Head of caudate nucleus (tissue), 42 donors: ENCODE measurements at regions not wholly inside any gene's neighbourhood (a gene's known extent, or its start where the extent isn't known, plus 50 kb on each side); places are given as distances from the start of the nearest gene placed in this dataset.
"Not testable (repeated sequence)": the region's sequence is repeated elsewhere in the genome, so short reads cannot be mapped to it uniquely, and the experiment has no call there.

Source experiments
- DNase-seq, 42 donors: peaks; one replicate each; pipeline versions ENCODE4 v3.0.0 to v3.0.0-alpha.2; 2020 to 2021; ENCODE audit warnings: mixed read lengths in 7 of 42
- intact Hi-C: fragments of 100-400 bp; cut with DNase I; formaldehyde crosslinking; loops from one replicate; pipeline ENCODE4 v1.15.0; 2022

DNA sequence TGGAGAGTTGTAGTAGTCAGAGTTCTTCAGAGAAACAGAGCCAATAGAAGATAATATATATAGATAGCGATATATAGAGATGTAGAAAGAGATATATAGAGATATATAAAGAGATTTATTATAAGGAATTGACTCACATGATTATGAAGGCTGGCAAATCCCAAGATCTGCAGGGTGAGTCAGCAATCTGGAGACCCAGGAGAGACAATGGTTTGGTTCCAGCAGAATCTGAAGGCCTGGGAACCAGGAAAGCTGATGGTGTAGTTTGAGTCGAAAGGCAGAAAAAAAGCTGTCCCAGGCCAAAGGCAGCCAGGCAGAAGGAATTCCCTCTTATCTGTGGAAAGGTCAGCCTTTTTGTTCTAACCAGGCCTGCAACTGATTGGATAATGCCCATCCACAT is 194.1 kb downstream of the NUFIP1 start:
- intact Hi-C loops = no loop called here
- no peak for DNase-seq

DNA sequence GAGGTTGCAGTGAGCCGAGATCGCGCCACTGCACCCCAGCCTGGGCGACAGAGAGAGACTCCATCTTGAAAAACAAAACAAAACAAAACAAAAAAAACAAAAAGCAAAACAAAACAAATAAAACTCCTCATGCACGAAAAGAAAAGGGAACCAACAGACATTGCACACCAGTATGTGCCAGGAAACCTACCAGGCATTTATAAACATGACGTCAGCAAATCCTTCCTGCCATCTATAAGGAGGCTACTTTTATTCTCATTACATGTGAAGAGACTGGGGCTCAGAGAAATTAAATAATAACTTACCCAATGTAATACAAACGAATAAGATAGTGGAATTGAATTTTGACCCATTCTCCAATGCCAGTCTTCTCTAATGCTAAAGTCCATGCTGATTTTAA is 197.2 kb downstream of the NUFIP1 start:
- DNase-seq = no peak
- intact Hi-C loops = no loop called here

DNA sequence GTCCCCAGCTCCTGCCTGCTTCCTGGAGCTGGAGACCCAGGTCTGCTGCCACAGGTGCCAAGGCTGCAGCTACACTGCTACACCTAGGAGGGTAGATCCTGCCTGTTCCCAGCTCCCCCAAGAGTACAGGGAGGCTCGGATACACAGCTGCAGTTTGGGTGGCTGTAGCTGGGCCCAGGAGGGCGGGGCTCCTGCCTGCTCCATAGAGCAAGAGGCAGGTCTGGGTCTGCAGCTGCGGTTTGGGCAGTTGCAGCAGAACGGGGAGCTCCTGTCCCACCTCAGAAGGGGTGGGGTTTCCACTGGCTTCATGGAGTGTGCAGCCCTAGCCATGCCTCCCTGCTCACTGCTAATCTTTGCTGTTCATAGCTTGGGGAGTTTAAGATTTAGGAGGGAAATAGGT is 199.0 kb downstream of the NUFIP1 start:
- intact Hi-C loops = no loop called here
- DNase-seq = no peak

DNA sequence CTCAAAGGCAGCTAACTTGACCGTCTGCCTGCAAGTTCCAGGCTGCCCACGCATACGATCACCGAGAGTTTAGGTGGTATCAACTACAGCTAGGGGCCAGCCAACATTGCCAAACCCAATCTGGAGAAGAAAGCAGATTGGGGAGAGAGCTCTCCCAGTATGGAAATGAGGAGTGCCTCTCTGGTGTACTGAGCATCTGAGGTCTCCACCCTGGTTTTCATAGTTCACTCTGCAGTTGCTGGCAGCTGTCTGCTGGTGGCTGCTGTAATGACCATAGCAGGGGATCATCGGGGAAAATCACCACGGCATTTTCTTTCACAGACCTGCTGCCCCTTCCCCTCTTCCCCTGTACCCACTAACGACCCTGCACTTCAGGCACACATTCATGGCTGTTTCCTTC is 201.7 kb downstream of the NUFIP1 start:
- intact Hi-C loops = no loop called here
- DNase-seq = no peak

DNA sequence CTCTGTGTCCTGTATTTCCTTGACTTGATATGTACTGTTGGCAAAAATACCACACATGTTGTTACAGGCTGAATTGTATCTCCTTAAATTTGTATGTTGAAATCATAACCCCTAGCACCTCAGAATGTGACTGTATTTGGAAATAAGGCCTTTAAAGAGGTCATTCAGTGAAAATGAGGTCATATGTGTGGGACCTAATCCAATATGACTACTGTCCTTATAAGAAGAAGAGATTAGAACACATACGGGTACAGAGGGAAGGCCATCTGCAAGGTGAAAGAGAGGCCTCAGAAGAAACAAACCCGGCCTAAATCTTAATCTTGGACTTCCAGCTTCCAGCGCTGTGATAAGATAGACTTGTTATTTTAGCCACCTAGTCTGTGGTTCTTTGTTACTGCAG is 202.5 kb downstream of the NUFIP1 start:
- intact Hi-C loops = no loop called here
- DNase-seq = no peak

DNA sequence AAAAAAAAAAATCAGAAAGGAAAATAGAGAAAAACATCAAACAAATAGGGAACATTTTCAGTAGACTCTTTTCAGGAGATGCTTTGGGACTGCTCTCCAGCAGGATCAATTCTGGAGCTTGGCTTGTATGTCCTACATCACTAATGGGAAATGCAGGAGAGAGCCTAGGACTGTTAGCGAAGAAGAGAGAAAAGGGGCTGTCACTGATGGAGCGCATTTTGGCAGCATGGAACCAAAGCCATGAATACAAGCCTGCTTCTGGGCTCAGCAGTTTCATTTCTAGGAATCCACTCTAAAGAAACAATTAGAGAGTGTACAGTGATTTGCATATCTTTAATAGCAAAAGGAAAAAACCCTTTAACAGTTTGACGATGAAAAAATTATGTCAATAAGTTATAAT is 203.9 kb downstream of the NUFIP1 start:
- peak in 13 of 42 donors; percentile 7 to 57 (median 16) for DNase-seq
- intact Hi-C loops = no loop called here

DNA sequence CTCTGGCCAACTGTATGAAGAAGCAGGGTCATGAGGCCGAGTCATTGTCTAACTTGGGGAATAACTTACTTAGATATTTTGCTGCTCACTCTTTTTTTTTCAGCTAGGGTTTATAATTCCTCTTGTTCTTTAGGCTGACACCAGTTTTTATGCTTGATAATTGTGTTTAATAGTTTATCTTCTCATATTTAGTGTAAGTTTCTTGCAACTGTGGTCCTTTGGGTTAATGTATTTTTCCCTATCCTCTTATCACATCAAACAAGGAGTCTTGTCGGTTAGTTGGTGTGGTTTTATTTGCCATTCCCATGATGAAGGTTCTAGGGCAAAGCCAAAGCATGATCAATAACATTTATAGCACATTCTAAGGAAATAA is 204.6 kb downstream of the NUFIP1 start:
- no peak for DNase-seq
- intact Hi-C loops = no loop called here

DNA sequence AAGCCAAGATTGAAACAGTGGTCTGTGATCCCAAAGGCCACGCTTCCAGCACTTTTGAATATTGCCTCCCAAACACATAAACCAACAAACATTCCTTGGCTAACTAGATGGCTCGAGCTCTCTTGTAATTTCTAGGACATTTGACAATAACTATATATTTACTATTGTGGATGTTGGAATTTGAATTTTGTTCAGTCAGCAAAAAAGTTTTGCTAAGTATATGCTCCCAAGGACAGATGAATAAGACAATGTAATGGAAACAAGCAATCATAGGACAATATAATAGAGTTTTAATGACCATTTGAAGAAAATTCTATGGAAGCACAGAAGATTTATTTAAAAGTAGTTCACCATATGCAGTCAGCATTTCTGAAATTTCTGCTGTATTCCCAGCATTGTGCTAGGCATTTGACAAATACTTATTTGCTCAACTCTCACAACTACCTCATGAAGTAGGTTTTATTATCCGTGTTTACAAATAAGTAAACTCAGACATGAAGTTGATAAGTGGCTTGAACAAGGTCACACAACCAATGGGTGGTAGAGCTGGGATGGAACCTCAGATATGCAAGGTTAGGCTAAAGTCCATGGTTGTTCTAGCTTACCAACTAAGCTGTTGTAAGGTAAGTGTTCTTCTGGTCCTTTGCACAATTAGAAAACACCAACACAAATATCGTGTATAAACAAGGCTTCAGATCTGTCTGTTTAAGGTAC is 205.1 kb downstream of the NUFIP1 start:
- intact Hi-C loops = no loop called here
- no peak for DNase-seq

DNA sequence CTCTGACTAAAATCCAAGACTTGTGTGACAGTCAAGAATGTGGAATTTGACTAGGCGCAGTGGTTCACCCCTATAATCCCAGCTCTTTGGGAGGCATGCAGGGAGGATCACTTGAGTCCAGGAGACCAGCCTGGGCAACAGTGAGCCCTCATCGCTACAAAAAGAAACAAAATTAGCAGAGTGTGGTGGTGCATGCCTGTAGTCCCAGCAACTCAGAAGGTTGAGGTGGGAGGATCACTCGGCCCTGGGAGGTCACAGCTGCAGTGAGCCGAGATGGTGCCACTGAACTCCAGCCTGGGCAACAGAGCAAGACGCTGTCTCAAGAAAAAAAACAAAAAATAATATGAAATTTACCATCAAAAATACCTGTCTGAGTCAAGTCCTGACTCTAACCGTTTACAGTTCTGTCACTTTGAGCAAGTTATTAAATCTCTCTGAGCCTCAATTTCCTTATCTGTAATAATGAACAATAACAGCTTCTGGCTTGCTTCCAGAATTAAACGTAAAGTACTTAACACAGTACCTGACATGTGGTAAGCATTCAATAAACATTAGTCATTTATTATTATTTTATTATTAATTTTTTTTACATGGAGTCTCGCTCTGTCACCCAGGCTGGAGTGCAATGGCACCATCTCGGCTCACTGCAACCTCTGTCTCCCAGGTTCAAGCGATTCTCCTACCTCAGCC is 204.6 kb upstream of the TSC22D1 start:
- DNase-seq = no peak
- intact Hi-C loops = no loop called here

DNA sequence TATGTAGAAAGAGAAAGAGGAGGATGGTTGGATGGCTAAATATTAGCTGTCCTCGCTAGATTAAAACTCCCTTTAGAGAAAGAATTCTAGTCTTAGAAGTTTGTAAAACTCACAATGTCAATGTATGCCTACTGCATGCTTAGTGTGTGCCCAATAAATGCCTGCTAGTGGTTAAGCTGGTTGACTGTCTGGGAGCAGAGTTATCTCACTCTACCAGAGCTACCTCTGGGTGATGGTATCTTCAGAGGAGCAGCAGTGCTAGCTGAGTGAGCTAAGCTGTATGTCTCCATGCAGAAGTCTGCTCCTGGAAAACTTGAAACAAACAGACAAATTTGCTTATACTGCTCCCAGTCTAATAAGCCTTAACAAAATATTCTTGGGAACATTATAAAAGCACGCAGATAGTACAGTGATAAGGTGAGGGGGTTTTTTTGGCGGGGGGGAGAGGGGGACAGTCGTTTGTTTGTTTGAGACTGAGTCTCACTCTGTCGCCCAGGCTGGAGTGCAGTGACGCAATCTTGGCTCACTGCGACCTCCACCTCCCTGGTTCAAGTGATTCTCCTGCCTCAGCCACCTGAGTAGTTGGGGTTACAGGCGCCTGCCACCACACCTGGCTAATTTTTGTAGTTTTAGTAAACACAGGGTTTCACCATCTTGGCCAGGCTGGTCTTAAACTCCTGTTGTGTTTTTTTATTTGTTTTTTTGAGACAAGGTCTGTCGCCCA is 202.8 kb upstream of the TSC22D1 start:
- intact Hi-C loops = no loop called here

DNA sequence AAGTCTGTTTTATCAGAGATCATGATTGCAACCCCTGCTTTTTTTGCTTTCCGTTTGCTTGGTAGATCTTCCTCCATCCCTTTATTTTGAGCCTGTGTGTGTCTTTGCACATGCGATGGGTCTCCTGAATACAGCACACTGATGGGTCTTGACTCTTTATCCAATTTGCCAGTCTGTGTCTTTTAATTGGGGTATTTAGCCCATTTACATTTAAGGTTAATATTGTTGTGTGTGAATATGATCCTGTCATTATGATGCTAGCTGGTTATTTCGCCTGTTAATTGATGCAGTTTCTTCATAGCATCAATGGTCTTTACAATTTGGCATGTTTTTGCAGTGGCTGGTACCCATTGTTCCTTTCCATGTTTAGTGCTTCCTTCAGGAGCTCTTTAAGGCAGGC is 199.2 kb upstream of the TSC22D1 start:
- DNase-seq = not testable (repeated sequence)

More for the DNA sequence above, 202.8 kb upstream of the TSC22D1 start:
- DNase-seq = no peak

DNA sequence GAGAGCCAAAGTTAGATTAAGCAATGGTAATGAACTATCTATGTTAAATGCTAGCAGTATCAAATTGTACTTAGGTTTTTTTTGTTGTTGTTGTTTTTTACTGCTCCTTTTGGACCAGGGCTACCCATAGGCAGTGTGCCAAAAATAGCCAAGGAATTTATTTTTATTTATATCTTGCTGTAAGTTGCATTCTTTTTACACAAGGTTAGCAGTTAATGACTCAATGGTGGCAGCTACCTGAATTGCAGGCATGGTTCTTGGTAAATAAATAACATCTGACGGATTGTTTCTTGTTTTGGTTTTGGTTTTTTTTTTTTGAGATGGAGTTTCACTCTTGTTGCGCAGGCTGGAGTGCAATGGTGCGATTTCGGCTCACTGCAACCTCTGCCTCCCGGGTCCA is 194.8 kb upstream of the TSC22D1 start:
- intact Hi-C loops = no loop called here
- DNase-seq = no peak

More for the DNA sequence above, 199.2 kb upstream of the TSC22D1 start:
- intact Hi-C loops = not testable (repeated sequence)

DNA sequence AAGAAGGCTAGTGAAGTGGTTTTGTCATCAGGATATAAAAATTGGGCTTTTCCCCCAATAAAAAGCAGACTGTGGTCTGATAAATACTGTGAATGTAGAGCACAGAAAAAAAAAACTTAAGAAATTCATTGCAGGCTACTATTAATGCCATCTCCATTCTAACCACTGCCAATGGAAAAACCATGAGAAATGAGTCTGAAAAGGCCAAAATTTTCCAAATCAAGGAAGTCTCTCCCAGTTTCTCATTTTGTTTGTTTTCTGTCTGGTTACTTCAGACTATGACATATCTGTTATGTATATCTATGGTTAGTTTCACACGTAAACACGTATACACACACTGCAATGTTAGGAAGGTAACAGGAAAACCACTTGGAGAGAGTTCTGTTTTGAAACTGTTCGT is 193.6 kb upstream of the TSC22D1 start:
- no peak for DNase-seq
- intact Hi-C loops = no loop called here

DNA sequence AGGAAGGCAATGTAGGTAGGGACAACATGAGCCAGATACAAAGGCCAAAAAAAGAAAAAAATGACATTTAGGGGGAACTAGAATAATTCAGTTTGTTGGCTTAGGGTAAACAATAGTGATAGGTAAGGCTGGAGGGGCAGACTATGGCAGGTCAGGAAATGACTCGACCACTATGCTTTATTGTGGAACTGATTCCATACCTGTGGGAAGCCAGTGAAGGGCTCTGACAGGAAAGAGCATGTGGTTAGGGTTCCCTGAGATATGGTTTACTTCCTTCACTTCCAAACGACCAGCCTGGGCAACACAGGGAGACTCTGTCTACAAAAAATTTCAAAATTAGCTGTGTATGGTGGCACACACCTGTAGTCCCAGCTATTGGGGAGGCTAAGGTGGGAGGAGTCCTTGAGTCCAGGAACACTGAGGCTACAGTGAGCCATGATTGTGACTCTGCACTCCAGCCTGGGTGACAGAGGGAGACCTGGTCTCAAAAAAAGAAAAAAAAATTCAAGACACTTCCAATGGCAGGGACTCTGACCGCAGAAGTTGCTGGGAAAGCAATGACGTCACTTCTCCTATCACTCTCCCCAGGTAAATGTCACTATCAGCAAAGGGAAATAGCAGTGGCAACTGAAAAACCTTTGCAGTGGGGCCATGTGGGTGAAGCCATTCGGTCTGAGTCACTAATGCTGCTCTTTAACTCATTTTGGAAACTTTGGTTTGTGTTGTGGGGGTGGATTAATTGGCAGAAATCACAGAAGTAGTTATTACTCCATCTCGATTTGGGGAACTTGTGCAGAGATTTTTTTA is 192.8 kb upstream of the TSC22D1 start:
- peak in 8 of 42 donors; percentile 7 to 77 (median 18) for DNase-seq
- intact Hi-C loops = no loop called here

DNA sequence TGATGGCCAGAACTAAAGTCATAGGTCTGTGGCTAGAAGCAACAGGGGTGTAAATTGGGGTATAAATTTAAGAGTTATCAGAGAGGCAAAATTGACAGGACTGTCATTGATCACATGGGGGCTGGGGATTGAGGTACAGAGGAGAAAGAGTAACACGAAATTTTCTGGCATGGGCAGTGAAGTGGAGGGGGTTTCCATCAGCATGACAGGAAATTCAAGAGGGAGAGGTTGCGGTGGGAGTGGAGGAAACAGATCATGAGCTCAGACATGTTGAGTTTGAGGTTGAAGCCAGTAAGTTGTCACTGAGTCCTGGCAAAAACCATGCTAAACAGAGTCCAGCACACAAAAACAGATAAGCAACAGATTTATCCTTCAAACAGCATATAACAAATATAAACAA is 192.1 kb upstream of the TSC22D1 start:
- intact Hi-C loops = no loop called here

DNA sequence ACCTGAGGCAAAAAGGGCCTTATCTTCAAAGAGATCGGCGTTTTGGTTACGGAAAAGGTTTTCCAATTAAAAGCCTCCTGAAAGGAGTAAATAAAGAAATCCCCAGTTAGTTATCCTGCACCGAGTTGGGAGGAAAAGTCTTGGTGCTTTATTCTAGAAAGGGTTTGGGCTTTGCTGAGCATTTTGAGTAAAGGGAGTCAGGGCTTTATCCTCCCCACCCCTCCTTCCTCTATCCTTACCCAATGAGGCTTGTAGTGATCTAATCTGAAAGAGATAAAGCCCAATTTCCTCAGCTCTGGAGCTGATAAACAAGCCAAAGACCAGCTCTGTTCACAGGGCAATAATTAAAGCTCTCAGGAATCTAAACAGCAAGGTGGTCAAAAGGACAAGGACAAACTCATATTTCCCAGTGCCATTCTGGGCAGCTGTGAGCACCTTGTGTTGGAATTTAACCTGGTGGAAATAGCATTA is 188.9 kb upstream of the TSC22D1 start:
- intact Hi-C loops = no loop called here
- no peak for DNase-seq

More for the DNA sequence above, 192.1 kb upstream of the TSC22D1 start:
- no peak for DNase-seq

DNA sequence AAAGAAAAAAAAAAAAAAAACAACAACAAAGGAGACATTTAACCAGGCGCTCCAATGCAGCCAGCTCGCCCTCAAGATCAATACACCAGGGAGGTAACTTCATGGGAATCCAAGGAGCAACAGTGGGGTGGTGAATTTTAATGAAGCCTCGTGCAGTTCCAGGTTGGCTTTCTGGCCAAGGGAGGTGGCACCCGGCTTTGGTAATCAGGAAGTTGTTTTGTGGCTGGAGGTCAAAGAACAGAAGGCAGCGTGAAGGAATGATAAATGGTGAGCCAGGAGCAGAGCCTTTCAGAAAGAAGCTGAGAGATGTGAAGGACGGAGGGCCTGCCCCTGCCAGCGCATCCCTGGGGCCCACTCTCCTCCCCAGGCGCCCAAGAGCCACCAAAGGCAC is 188.2 kb upstream of the TSC22D1 start:
- no peak for DNase-seq
- intact Hi-C loops = no loop called here

DNA sequence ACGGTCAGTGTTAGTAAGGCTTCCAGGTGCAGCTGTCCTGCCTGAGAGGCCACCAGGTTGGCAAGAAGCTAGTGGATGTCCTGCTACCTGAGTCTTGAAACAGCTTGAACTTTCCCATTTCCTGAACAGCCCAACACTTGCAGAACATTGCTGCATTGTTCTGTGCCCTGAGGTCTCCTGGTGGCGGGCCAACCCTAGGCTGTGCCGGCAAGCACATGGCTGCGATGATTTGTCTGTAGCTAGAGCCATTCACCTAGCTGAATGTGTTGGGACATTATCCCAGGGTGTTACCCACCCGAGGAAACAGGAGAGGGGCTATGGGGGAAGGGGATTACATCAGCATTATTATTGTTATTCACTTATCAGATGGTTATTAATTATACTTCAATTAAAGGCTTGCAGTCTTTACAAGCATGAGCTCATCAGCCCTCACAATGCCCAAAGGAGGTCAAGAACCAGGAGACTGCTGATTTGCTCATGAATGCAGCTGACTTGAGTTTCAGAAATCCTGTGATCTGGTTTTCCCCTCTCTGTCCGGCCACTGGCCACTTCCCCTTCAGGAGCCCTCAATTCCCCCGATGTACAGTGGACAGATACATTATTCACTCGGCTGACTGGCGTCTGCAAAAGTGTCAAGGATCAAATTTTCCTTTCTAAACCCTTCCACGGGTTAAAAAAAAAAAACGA is 187.6 kb upstream of the TSC22D1 start:
- intact Hi-C loops = no loop called here

DNA sequence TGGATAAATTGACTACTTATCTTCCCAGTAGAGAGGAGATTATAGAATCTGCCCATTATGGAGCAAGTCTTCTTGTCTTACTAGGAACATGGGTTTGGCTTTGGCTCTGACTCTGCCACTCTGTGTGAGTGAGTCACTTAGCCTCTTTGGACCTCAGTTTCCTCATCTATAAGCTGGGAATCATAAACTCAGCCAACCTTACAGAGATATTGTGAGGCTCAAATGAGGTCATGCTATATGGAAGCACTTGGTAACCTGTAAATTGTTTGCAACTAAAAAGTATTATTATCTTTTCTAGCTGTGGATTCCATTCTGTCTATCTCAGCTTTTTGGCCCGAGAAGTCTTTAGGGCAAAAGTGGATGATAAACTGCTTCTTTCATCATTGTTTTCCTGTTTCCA is 186.8 kb upstream of the TSC22D1 start:
- no peak for DNase-seq
- intact Hi-C loops = no loop called here

More for the DNA sequence above, 187.6 kb upstream of the TSC22D1 start:
- DNase-seq = peak in 29 of 42 donors; percentile 13 to 69 (median 32)
